GF-D8 (cell line): ENCODE measurements at regions not wholly inside any gene's neighbourhood (a gene's known extent, or its start where the extent isn't known, plus 50 kb on each side); places are given as distances from the start of the nearest gene placed in this dataset.

Source experiments
- DNase-seq: peaks from one replicate; lab custom pipeline; 2025; lab: John Stamatoyannopoulos, UW

GRCh38 chr5:171604195-171604594 is 181.4 kb upstream of the SMIM23 start:
- no peak for DNase-seq

- no peak for DNase-seq
These were observed 179.1 kb upstream of the SMIM23 start for GRCh38 chr5:171606414-171607024.

- no peak for DNase-seq
These were observed 177.8 kb upstream of the SMIM23 start for GRCh38 chr5:171607863-171608262.

GRCh38 chr5:171609806-171610452 is 175.7 kb upstream of the SMIM23 start:
- no peak for DNase-seq

GRCh38 chr5:171610686-171611085 is 174.9 kb upstream of the SMIM23 start:
- no peak for DNase-seq

GRCh38 chr5:171612749-171613148 is 172.9 kb upstream of the SMIM23 start:
- no peak for DNase-seq

- no peak for DNase-seq
These were observed 171.1 kb upstream of the SMIM23 start for GRCh38 chr5:171614511-171614910.

GRCh38 chr5:171614971-171615653 is 170.5 kb upstream of the SMIM23 start:
- DNase-seq: no peak

- DNase-seq: no peak
These were observed 169.6 kb upstream of the SMIM23 start for GRCh38 chr5:171615705-171616640.

- DNase-seq: no peak
These were observed 168.4 kb upstream of the SMIM23 start for GRCh38 chr5:171617266-171617665.

- no peak for DNase-seq
These were observed 167.6 kb upstream of the SMIM23 start for GRCh38 chr5:171617817-171618591.

- DNase-seq: no peak
These were observed 166.4 kb upstream of the SMIM23 start for GRCh38 chr5:171619196-171619595.

GRCh38 chr5:171619744-171620143 is 165.9 kb upstream of the SMIM23 start:
- no peak for DNase-seq

GRCh38 chr5:171622010-171622409 is 163.6 kb upstream of the SMIM23 start:
- DNase-seq: no peak

GRCh38 chr5:171623107-171623506 is 162.5 kb upstream of the SMIM23 start:
- no peak for DNase-seq

- DNase-seq: no peak
These were observed 162.0 kb upstream of the SMIM23 start for GRCh38 chr5:171623551-171624097.

GRCh38 chr5:171624396-171624795 is 161.2 kb upstream of the SMIM23 start:
- DNase-seq: no peak

GRCh38 chr5:171625646-171626045 is 160.0 kb upstream of the SMIM23 start:
- DNase-seq: no peak

- DNase-seq: no peak
These were observed 157.5 kb upstream of the SMIM23 start for GRCh38 chr5:171627936-171628632.

- DNase-seq: no peak
These were observed 157.0 kb upstream of the SMIM23 start for GRCh38 chr5:171628633-171628974.

- DNase-seq: no peak
These were observed 156.4 kb upstream of the SMIM23 start for GRCh38 chr5:171629221-171629620.
